GM19324 (cell line): ENCODE measurements at regions not wholly inside any gene's neighbourhood (a gene's known extent, or its start where the extent isn't known, plus 50 kb on each side); places are given as distances from the start of the nearest gene placed in this dataset.

Source experiments
- ATAC-seq: cut with Tn5 transposase; IDR thresholded peaks from one replicate; pipeline ENCODE4 v1.9.1; 2021; ENCODE audit warnings: mild to moderate bottlenecking, moderate library complexity; ENCODE audit not compliant: unreplicated experiment, low FRiP score

DNA sequence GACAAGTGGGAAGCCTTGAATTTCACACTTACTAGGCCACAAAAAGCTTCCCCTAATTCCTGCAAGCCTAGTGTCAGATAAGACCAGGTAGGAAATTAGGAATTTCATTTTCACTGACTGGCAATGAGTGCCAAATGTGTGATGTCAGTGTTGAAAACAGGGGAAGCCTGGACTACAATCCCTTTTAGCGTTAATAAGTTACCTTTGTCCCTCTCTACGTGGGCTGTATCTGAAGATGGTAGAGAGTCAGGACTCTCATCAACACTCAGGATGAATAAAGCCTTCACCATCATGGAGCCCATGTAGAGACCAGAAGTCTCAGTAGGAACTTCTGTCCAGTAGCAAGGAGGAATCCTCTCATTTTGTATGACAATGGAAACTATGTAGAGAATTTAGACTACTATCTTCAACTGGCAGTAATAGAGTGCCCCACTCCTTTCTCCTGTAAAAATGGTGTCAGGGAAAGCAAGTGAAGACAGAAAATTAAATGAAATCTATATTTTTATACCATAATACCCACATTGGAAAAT is 324.1 kb upstream of the KLHL1 start:
- no peak for ATAC-seq

- ATAC-seq = no peak
Measured at GRCh38 chr13:70430256-70430655, 322.0 kb upstream of the KLHL1 start.

DNA sequence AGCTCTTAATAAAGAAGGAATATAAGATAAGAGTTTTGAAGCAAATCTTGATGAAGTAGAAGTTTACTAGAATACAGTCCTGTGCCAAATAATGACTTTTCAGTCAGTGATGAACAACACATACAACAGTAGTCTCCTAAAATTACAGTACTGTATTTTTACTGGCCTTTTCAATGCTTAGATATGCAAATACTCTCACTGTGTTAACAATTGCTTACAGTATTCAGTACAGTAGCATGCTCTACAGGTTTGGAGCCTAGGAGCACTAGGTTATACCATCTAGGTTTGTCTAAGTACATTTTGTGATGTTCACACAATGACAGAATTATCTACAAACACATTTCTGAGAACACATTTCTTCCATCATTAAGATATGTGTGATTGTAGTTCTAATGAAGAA is 316.7 kb upstream of the KLHL1 start:
- no peak for ATAC-seq

DNA sequence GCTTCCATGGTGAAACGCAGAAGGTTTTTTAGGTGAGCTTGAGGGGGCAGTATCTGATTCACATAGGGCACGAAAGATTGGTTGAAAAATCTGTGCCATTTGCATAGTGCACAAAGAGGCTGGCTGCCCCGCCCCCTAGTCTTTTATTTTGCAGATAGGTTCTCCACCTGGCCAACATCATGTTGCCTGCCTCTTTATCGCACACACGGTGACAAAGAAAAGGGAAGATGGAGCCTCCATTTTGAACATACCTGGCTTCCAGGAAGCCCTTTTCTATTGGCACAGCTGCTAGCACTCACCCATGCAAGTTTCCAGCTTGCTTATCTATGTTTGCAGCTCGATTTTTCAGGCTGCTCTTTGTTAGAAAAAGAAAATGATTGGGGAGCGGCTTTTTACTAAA is 316.2 kb upstream of the KLHL1 start:
- ATAC-seq = no peak

- no peak for ATAC-seq
Measured at GRCh38 chr13:70415136-70415535, 306.9 kb upstream of the KLHL1 start.

GRCh38 chr13:70408865-70409264 is 300.6 kb upstream of the KLHL1 start:
- ATAC-seq = no peak

GRCh38 chr13:70407486-70407885 is 299.2 kb upstream of the KLHL1 start:
- no peak for ATAC-seq

DNA sequence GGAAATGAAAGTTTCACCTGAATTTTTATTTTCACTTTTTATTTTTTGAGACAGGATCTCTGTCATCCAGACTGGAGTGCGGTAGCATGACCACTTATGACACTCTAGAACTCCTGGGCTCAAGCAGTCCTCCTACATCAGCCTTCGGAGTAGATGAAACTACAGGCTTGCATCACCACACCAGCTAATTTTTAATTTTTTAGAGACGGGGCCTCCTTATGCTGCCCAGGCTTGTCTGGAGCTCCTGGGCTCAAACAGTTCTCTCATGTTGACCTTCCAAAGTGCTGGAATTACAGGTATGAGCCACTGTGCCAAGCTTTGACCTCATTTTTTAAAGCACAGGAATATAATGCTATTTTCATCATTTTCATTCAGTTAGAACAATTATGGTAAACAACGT is 297.0 kb upstream of the KLHL1 start:
- no peak for ATAC-seq

DNA sequence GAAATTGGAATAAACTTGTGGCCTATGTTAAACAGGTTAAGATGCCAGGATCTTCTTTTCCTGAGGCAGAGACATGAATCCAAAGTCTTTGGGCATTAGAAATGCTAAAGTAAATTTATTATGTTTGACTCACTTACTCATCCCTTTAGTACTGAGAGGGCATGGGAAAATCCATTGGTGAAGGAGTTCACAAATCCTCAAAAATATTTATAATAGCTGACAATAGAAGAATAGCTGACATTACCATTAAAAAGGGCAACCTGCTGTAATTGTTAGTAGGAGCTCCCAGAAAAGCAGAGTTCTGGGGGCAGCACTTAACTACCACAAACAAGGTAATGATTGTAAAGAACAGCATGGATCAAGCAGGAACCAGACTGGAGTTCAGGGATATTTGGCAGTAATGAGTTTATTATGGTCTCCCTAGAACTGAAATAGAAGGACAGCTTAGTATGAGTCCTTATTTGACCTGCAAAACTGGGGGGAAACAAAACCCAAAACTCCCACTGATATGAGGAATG is 285.8 kb upstream of the KLHL1 start:
- ATAC-seq = no peak

DNA sequence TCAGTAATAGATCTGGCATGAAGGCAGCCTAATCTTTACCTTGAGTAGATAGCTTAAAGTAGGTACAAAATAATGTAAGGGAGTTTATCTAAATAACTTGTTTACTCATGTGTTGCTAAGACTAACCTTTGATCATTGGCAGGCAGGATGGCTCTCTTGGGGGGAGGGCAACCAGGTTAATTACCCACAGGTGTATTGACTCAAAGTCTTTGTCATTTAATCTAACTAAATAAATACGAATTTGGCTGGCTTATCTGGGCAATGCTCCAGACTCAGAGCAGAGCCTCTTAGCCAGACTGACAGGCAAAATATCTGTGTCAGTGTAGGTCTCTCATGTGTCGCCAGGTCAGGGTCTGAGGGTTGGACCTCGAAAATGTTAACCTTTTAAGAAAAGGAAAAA is 283.4 kb upstream of the KLHL1 start:
- ATAC-seq = no peak

GRCh38 chr13:70390968-70391367 is 282.7 kb upstream of the KLHL1 start:
- no peak for ATAC-seq

GRCh38 chr13:70390064-70390463 is 281.8 kb upstream of the KLHL1 start:
- ATAC-seq = no peak

DNA sequence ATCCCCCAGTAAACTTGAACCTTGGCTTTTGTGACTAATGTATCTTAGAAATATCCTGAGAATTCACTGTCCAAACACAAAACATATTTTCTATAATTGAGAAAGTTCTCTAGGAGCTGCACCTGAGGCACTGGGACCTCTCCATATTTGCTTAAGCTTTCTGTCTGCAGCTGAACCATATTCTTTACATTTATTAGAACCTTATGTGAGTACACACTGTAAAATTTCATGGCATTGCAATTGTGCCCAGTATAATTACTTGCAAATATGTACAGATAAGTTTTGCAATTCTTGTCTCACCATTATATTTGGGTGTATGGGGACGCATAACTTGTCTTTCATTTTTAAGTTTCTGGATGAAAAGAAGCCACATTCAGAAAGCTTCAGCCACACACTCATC is 280.7 kb upstream of the KLHL1 start:
- ATAC-seq = no peak

DNA sequence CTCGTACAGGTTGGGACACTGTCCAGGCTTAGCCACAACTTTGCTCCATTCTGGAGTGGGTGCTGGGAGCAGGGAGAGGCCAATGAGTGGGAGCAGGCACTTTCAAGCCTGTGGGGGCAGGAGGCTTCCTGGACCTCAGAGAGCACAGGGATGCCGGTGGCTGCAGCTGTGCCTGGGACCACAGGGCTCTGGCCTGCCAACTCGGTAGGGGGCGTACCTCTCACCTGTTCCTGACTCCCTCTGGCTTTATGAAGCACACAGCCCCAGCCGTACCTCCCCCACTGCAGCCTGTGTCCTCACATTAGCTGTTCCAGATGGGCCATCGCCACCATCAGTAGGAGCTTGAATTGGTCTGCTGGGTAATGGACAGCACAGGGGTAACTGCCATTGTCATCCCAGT is 278.7 kb upstream of the KLHL1 start:
- ATAC-seq = no peak

DNA sequence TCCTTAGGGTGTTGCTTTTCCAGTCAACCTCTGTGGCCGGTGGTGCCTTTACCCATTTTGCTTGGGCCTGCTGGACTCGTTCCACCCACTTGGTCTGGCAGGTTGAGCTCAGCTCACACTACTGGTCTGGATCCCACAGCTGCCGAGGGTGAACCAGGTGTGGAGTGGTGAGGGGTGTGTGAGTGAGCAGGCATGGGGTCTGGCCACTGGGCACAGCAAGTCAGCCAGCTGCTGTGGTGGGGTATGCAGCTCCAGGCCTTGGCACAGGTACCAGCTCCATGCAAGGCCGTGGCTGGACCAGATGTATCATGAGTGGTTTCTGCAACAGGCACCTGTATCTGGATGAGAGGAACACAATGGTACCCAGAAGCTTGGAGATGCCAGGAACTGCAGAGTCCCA is 277.6 kb upstream of the KLHL1 start:
- no peak for ATAC-seq

DNA sequence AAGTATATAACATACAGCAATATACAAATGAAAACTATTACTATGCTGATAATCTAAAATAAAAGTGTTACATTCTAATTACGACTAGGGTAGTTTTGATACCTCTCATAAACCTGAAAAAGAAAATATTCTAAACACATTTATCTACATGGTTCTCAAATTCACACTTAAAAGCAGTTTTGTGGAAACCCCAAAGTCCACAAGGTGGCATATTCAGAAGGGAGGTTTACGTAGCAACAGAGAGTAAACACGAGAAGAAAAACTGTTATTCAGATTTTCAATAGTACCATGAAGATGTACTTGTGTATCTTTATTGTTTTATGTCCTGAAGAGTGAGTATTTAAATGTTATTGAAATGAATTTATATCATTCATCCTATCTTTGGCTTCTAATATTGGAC is 275.9 kb upstream of the KLHL1 start:
- no peak for ATAC-seq

DNA sequence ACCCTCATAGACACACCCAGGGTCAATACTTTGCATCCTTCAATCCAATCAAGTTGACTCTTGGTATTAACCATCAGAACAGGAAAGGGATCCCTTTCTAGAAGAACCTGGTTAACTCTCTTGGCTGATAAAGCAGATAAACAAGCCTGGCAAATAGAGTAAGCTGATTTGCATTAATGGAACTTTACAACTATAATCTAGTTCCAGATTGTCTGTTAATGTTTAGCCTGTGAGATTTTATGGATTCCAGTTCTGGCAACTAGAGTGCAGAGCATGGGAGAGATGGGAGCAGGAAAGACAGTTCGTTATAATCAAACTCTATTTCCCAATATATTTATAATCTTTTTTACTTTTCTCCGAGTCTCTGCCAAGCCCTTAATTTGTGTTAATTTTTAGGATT is 272.6 kb upstream of the KLHL1 start:
- ATAC-seq = no peak

- no peak for ATAC-seq
Measured at GRCh38 chr13:70375718-70376117, 267.5 kb upstream of the KLHL1 start.

- ATAC-seq = no peak
Measured at GRCh38 chr13:70370924-70371323, 262.7 kb upstream of the KLHL1 start.

DNA sequence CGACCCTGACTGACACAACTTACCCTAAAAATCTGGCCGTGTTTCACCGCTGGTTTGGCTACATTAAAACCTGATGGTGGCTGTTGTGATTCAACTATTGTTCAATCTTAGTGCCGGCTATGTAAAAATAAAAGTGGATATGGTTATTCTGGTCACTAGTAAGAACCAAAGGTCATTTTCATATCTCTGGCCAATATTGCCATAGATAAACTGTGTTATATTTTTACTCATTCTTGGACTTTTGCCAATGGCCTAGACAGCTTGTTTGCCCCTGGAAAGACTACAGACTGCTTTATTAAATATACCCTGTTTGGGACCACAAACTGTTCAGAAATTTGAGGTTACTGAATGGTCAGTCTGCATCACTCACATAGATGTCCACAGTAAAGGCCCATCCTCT is 258.5 kb upstream of the KLHL1 start:
- no peak for ATAC-seq

- ATAC-seq = no peak
Measured at GRCh38 chr13:70363991-70364390, 255.7 kb upstream of the KLHL1 start.

DNA sequence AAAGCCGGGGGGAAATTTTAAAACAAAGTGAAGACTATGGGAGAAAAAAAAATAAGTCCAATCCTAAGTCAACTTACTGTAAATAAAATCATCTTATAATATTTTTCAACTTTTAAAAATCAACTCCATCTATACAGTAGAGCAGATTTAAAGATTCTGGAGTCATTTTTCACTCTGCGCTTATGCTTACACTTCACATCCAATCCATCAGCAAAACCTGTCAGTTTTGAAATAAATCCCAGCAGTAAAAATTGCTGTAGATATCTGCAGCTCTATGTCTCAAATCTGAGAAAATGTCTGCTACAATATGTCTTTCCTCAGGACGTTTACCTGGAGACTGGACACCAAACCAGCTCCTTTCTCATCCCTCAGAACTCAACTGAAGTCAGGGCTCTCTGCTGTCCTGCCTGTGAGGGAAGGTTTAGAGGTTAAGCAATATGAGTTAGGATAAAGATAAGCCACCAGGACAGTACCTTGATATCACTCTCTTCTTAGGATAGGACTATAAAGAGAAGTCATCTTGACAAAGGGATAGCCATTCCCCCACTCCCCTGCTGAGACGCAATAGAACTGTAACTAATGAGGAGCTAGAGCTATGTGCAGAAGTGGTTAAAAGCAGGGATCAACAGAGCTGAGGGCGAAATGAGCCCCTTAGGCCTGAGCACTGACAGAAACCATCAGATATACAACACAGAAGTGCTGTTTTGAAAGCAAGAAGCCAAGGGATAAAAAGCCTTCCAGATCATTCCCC is 254.7 kb upstream of the KLHL1 start:
- no peak for ATAC-seq
